HG03159 (cell line): ENCODE measurements at regions not wholly inside any gene's neighbourhood (a gene's known extent, or its start where the extent isn't known, plus 50 kb on each side); places are given as distances from the start of the nearest gene placed in this dataset.

Source experiments
- ATAC-seq: cut with Tn5 transposase; IDR thresholded peaks from one replicate; pipeline ENCODE4 v1.9.1; 2021; ENCODE audit warnings: mild to moderate bottlenecking, moderate library complexity; ENCODE audit not compliant: unreplicated experiment

DNA sequence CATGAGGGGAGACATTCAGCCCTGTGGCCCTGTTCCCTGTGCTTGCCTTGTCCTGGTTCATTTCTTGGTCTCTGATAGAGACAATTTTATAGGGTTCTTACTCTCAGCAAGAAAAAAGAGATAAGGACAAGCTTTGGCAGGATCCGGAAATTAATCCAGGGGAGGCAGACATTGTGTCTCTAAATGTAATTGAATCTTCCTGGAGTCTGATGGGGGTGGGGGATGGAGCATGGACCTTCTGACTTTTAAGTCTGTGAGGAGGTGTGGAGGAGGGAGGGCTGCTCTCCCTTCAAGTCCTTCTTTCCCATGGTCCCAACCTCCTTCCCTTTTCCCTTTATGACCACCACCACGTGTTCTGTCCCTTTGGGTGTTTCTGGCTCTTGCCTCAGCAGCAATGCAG is 512.7 kb downstream of the DHX35 start:
- no peak for ATAC-seq

DNA sequence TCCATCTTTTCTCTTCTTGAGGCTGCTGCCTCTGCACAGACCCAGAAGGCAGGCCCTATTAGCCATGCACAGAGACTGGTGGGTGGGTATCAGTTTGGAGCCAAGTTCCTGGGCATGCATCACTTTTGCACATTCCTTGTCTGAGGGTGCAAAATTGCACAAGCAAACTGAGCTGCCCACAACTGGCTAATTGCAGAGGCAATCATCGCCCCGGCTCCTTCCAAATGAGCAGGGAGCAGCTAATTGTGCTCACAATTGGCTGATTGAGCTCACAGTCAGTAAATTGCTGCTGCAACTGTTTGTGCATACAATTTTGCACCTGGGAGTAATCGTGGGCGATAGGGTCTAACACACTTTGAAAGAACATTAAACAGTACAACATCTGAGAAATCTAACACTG is 511.4 kb downstream of the DHX35 start:
- ATAC-seq: no peak

DNA sequence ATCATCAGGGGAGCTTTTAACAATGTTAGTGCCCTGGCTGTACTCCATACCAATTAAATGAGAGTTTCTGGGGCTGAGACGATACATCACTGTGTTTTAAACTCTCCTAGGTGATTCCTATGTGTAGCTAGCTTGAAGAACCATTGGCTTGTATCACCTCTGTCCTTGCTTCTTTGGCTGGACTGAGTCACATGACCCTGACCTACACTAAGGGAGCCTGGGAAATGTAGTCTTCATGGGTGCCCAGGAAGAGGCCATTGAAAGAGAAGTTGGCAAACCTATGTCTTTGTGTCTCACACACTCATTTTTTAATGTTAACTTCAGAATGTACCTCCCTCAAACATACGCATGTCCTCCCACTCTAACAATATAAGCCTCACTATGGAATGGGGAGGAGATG is 506.6 kb downstream of the DHX35 start:
- ATAC-seq: no peak

DNA sequence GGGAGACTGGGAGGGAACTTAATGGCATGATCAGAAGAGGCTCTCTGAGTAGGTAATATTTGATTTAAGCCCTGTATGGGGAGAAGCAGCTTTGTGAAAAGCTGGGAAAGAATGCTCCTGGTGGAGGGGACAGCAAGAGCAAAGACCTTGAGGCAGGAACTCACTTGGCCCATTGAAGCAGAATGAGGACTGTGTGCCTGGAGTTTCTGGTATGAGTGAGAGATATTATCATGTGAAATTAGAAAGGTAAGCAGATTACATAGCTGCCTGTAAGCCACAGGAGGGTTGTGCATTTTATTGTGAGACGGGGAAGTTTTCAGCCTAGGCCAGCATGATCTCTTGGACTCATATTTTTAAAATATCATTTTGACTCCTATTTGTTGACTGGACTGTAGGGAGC is 502.1 kb downstream of the DHX35 start:
- no peak for ATAC-seq

DNA sequence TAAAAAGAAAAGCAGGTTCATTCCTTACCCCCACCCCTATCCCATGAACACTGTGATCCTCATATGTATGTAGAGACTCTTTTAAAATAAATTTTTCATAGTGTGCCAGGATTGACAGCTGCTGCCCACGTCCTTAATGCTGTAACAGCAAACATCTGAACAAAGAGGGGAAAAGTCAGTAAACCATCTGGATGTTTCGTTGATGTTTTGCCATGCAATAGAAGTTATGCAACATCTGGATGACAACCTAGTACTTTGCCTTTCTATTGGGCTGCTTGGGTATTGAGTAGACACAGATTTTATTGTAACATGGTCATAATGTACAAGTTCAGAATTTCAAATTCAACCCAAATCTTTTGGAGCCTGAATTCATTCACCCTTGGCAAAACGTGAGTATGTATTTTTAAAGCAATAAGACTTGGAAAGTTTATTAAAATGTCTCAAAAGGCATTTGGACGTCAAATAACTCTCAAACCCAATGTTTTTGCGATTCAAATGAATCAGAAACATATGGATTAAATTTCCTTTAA is 500.3 kb downstream of the DHX35 start:
- ATAC-seq: no peak

DNA sequence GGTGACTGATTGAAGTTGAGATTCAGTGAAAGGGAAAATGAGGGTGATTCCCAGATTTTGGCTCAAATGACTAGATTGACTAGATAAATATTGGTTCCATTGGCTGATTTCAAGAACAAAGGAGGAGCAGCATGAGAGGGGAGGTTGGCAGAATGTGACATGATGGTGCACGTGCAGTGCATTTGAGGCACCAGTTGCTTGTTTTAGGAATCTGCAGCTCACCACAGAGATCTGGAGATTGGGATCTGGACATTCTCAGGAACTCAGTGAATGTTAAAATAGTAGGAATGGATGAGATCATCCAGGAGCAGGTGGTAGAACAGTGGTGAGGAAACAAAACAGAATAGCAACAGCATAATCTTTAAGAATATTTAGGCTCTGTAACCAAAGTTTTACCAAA is 496.3 kb downstream of the DHX35 start:
- no peak for ATAC-seq

DNA sequence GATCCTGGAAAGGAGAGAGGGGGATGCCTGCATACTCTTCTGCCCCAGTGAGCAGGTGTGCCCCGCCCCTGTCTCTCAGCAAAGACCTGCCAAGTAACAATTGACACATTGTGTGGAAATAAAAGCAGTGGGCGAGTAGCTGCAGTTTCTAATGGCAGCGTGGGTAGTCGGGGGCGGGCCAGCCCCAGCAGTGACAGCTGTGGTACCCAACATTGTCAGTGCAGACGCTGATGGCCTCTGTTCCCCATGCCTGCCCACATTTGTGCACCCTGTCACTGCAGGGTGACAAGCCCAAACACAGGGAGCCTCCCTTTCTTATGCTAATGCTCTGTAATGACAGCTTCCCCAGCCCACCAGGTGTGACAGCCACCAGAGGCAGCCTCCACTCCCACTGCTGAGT is 491.7 kb downstream of the DHX35 start:
- ATAC-seq: no peak

DNA sequence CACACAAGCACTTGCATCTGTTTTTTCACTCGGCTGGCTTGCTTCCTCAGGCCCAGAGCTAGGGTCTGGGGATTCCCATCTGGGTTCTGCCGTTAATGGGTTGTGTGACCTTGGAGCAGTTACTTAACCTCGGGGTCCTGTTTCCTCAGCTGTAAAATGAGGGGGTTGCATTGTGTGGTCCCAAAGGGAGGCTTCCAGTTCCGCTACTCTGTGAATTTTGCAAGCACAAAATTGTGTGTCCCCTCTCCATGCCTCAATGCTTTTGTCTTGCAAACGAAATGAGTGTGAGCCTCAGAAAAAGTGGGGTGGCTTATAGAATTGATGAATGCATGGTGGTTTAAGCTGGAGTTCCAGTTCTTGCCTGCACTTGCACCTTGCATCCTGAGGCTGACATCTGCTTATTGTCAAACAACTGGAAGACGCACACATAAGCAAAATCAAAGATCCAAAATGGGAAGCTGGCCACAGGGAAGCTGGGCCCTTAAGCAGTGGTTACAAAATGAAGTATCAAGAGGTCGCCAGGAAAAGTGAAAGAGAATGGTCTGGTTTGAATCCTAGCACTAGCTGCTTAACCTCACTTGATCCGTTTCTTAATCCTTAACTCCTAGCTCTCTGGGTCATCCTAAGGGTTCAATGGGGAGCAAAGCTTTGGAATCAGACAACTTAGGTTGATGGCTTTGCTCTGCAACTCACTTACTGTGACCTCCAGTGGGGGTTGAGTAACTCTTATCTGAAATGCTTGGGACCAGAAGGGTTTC is 490.6 kb downstream of the DHX35 start:
- no peak for ATAC-seq

DNA sequence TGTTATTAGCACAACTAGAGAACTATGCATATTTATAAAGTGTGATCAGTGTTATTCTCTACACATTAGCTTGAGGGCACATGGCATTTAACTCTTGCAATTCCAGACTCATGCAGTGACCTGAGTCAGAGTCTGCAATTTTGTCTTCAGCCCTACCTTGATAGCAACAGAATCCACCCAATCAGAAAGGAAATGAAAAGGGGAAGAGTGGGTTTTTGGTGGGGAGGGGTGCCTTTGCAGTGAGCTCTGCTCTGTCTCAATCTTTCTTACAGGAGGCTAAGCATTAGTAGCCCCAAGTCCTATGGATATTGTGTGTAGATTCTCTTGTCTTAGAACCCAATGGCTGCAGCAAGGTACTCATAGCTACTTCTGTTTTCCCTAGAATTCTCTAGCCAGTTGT is 489.2 kb downstream of the DHX35 start:
- ATAC-seq: no peak

DNA sequence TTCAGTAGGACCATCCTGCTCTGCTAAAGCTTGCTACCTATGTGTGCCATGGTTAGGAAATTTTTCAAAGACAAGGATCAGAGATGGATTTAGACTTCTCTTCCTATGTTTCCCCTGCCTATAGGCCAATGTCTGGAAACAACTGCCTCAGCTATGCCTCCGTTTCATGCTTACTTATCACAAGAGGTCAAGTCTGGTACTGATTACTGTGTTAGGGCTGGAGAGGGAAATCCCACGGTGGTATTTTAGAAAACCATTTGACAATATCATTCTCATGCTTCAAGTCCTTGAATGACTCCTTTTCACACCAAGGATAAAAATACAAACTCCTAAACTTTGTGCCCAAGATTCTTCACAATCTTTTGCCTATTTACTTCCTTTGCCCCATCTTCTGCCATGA is 484.3 kb downstream of the DHX35 start:
- no peak for ATAC-seq

DNA sequence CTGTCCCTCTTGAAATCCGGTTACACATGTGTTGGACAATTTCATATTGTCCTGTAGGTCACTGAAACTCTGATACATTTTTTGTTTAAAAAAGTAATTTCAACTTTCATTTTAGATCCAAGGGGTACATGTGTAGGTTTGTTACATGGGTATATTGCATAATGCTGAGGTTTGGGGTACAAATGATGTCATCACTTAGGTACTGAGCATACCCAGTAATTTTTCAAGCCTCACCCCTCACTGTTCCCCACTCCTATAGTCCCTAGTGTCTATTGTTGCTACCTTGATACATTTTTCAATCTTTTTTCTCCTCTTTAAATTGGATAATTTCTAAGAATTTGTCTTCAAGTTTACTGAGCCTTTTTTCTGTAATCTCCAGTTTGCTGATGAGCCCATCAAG is 483.0 kb downstream of the DHX35 start:
- no peak for ATAC-seq

DNA sequence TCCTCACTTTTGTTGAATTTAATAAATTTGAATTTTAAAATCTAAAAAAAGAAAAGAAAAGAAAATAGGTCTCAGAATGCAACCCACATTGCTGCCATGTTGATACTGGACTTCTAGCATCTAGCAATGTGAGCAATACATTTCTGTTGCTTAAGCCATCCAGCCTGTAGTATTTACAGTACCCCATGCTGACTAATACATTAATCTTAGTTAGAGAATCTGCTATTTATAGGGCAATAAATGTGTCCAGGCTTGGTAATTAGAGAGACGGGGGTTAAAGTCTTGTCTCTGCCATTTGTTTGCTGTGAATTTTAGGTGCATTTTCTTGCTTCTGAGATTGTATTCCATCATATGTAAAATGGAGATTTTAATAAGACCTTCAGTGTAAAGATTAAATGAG is 471.3 kb downstream of the DHX35 start:
- ATAC-seq: no peak

DNA sequence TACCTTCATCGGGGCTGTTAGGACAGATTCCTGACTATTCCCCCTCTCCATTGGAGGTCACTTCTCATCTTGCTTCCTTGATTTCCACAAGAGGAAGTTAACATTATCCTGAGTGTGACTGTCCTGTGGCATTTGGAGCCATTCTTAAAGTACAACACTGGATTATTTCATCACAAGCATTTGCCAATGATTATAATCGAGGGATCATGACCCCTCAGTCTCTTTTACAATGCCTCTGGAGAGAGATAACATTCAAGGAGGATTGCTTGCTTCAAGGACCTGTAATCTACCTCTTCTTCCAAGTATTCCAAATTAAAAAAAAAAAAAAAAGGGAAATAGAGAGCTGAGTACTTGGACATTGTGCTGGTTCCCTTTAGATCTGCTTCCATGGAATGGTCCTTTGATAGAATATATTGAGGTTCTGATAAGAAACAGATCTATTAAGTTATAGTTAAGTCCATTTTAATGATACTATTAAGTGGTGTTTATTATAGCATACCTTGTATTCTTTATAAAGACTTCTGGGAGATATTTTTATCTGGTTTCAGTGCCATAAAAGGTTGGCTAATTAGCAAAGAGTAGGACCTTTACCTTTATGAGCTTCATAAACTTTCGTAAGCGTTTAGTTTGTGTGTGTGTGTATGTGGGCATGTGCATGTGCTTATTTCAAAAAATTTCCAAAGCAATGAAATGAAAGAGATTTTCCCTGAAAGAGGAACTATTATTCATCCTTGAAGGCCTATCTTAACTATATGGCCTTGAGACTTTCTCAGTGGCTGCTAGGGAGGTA is 469.1 kb downstream of the DHX35 start:
- no peak for ATAC-seq

DNA sequence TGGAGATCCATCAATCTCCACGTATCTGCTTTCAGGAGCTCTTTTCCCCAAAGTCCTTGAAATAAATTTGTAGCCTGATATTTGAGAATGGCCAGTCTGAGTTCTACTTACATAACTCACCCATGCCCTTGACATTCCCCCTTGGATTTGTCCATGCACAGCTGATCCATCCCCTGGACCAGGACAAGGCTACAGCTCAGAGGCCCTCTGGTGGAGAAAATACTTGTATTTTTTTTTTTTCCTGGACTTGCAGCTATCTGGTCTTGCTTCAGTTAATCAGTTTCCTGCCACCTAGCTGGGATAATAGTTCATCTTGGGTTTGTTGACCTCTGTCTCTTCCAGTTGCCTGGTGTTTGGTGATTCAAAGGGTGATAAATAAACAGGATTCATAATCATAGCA is 467.6 kb downstream of the DHX35 start:
- no peak for ATAC-seq

DNA sequence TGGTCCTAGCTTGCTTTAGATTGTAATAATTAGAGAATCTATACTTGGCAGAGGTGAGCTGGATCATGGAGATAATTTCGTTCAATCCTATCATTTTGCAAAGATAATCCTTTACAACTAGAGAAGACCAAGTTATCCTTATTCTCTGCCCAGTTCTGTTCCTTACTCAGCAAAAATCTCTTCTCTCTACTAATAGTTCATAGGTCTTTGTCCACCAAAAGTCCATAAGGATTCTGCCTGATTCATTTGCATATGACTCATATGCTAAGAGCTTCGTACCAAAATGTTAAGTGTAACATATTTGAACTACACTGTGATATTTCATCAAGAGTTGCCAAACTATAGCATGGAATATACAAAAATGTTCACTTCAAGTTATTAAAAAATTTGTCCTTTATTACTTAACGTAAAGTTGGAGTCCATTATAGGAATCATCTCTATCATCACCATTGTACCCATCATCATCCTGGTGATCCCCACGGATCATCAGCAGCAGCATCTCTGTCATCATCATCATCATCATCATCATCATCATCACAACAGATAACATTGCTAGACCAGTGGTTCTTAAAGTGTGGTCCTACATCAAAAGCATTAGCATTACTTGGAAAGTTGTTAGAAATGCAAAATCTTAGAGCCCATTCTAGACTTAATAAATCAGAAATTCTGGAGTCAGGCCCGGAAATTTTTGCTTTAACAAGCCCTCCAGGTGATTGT is 463.0 kb downstream of the DHX35 start:
- no peak for ATAC-seq

DNA sequence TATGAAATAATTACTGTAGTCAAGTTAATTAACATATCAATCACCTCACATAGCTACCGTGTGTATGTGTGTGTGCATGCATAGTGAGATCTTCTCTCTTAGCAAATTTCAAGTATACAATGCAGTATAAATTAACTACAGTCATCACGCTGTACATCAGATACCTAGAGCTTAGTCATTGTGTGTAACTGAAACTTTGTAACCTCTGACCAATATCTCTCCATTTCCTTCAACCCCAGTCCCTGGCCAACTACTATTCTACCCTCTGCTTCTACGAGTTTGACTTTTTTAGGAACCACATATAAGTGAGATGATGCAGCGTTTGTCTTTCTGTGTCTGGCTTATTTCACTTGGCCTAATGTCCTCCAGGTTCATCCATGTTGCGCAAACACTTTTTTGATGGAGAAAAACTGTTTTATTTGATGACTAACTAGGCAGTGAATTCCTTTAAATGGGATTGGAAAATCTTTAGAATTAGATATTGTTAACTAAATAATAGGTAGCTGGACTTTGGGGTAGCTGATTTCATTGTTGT is 459.5 kb downstream of the DHX35 start:
- no peak for ATAC-seq

DNA sequence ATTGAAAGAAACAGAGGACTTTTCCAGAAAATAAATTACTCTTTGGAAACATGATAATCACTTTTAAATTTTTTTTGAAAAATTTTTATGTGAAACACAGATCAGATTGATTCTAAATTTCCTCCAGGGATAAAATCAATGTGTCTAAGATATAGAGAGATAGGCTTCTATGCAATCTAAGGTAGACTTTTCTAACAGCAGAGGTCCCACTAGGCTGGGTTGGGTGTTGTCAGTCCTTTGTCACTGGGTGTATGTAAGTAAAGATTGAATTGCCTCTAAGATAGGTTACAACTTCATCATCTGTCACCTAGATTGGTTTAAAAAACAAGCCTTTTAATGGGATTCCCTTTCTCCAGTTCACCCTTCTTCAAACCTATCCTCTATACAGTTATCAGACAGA is 449.9 kb downstream of the DHX35 start:
- no peak for ATAC-seq

DNA sequence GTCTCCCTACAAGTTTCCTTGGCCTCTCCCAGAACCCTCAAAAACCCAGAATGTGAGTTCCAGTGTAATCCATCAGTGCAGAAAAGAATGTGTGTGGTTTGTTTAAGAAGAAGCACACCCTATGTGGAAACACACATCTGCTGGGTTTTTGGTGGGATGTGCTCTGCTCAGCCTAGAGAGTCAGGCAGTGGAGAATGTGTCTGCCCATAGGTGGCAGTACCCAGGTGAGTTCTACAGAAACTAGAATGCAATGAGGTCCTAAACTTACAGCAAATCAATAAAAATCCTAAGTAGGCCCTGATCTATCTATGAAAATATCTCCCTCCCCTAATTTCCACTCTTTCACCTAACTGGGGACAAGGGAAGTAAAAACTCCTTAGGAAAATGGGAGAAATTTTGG is 437.3 kb downstream of the DHX35 start:
- ATAC-seq: no peak

DNA sequence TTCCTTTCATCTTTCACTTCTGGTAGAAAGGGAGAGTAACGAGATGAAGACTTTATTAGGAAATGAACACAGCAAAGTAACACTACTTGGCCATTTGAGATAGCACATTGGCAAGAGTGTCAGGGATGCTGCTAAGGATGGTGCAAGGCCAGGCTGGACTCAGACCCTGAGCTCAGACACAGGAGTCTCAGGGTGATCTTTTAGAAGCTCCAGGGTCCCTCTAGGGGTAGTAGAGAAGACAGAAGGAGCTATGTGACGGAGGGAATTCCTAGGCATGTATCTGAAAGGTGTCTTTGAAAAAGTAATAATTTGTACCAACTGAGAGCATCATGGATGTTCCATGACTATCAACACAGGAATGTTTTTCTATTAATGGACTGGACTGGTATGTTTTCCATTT is 436.5 kb downstream of the DHX35 start:
- ATAC-seq: no peak

DNA sequence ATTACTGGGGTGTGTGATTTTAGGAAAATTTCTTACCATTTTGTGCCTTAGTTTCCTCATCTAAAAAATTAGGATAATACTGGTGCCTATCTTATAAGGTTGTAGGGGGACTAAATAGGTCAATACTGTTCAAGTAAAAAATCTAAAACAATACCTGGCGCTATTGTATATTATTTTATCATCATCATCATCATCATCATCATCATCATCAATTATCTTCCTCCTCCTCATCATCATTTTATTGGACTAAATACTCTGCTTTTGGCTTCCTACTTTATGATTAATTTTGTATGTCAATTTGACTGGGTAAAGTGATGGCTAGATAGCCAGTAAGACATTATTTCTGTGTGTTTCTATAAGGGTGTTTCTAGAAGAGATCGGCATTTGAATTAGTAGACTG is 435.5 kb downstream of the DHX35 start:
- no peak for ATAC-seq

DNA sequence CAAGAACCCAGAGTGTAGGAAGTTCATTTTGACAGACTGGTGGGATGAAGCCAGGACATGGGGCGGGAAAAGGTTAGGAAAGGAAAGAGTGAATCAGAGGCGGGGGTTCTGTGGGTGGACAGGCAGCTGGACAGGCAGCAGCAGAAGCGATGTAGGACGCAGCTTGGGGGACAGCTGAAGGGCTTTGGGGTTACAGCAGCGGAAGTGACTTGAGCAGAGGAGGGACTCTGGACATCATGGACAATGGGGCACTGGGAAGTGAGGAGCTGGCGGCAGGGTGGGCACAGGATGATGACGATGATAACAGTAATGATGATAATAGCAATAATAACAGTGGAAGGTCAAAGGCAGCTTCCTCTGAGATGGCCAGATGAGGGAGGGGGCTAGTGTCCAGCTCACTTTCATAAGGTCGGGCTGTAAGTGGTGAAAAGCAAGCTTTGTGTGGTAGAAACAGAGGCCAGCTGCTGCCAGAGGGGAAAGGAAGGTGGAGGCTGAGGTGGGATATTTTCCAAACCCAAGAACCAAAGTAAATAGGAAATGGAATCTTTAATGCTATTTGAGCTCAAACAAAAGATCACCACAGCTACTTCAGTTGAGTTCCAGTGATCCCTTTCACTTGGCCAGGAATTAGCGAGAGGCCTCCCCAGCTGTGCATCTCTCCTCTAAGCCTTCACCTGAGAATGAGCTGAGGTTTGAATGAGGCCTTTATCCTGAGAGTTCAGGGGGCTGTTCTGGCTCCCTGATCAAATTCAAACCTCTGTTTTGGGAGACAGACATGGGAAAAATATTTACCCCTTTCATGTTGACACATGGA is 433.5 kb downstream of the DHX35 start:
- ATAC-seq: no peak
